Esophagus mucosa (tissue), 1 donor: ENCODE measurements at regions not wholly inside any gene's neighbourhood (a gene's known extent, or its start where the extent isn't known, plus 50 kb on each side); places are given as distances from the start of the nearest gene placed in this dataset.
A peak's percentile ranks its signal among the peaks of the same experiment; 100 is the strongest.
"Not testable (repeated sequence)": the region's sequence is repeated elsewhere in the genome, so short reads cannot be mapped to it uniquely, and the experiment has no call there.

Experiments
- ATAC-seq: fragments of 200-7000 bp; cut with Tn5 transposase; one replicate; pipeline ENCODE4 v1.9.1; 2020
- donor health status: DM: yes; HTN: yes; CAD: no.

DNA sequence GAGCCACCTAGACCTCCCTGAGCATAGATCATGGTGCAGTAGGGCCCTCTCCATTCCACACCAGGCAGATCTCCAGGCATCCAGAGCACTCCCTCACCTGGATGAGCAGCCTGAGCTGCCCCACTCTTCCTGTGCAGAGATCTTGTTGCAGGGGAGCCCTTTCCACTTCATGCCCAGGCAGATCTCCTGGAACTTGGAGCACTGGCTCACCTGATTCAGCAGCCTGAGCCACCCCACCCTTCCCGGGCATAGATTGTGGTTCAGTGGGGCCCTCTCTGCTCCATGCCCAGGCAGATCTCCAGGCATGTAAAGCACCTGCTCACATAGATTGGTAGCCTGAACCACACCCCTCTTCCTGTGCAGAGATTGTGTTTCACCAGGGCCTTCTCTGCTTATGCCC lies 78.0 kb downstream of the SEC16B start:
- peak; percentile 84 for ATAC-seq

DNA sequence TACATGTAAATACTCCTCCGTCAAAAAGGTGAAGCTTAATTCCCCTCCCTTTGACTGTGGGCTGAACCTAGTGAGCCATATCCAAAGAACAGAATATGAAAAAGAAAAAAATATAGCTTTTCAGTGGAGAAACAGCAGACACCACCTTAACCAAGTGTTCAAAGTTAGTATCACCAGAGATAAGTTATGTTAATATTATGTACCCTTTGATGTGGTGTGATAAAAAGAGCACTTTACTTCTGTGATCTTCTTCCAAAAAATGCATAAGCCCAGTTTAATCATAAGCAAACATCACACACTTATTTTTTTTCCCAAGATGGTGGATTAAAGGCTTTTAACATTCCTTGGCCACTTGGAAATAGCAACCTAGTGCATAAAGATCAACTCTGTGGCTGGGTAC lies 79.4 kb downstream of the SEC16B start:
- ATAC-seq, result no peak

DNA sequence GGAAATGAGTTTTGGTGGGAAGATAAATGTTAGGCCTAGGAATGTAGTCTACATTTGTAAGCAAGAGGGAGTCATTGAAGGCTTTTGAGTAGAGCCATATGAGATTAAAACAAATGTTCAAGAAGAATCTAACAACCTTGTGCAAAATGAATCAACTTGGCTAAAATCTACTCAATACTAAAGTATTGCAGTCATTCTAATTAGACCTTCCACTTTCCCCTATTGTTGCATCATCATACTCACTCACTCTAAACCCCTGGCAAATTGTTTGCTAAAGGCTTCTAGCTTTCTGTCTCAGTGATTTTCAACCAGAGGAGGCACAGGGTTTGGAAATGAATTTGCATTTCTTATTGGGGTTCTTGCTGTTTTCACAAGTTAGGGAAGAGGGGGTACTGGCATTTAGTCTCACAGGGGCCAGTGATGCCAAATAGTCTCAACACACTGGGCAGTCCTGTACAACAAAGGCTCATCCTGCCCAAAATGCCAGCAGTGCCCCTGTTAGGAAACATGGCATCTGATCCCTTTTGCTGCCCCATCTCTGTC lies 85.3 kb downstream of the SEC16B start:
- no peak for ATAC-seq

DNA sequence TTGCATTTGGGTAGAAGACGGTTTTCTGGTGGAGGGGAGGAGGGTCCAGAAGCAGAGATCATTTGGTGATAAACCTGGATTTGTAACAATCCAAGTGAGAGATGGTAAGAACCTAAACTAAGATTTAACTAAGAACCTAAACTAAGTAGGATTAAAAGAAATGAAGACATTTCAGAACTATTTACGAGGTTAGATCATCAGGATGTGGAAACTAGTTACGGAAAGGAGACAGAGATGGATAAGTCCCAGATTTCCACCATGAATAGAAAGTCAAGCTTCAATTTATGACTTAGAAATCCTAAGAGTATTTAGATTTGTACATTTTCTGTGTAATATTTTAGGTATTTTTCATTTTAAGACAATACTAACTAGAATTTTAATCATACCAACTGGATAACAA lies 86.3 kb downstream of the SEC16B start:
- no peak for ATAC-seq

DNA sequence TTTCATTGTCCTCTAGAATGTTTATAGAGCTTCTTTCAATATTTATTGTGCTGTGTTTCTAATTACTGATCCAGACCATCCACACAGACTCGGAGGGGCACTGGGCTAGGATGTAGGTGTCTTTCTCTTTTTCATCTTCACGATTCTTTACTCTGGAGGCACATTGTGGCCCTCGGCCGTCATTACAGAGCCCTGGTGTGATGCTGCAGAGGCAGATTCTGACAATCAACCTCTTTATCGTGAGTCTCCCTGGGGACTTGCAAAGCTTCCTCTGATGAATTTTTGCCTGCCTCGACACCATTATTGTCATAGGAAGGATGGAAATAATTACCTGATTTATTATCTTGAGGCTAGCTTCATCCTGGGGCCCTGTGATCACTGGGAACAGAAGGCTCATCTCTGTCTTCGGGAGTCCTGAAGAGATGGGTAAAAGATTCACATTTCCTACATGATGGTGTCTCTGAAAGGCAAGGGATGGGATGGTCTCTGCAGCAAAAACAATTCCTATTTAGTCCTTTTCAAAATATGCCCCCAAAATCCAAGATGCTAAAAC lies 89.4 kb downstream of the SEC16B start:
- ATAC-seq, result no peak

DNA sequence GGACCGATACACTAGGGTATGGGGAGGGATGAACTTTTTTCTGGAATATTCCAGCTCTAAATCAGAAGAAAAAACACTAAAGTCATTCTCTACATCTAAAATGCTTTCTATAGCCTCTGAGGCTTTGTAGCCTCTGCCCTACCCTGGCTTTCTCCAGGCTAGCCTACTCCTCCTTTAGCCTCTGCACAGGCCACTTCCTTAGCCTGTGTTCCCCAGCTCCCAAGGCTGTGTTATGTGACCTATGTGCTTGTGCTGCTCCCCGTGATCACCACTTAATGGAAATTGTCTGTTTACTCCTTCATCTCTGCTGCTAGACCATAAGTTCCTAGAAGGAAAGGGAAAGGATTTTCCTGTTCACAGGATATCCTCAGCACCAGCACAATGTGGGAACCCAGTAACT lies 92.8 kb downstream of the SEC16B start:
- ATAC-seq, result no peak

DNA sequence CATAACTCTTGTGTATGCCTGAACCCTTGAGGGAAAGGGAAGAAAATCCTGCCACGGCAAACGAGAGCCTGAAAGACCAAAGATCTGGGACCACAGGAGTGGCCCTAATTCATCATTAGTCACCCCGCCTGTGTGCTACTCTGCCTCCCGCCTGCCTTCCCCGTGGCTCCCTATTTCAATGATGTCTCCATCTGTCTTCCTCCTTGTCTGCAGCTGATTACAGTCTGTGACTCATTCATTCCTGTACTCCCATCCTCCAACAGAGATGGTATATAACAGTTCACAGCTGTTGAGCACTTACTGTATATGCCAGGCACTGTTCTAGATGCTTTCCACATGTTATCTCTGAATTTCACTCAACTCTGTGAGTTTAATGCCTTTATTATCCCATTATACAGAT lies 96.6 kb downstream of the SEC16B start:
- ATAC-seq, result peak; percentile 44

DNA sequence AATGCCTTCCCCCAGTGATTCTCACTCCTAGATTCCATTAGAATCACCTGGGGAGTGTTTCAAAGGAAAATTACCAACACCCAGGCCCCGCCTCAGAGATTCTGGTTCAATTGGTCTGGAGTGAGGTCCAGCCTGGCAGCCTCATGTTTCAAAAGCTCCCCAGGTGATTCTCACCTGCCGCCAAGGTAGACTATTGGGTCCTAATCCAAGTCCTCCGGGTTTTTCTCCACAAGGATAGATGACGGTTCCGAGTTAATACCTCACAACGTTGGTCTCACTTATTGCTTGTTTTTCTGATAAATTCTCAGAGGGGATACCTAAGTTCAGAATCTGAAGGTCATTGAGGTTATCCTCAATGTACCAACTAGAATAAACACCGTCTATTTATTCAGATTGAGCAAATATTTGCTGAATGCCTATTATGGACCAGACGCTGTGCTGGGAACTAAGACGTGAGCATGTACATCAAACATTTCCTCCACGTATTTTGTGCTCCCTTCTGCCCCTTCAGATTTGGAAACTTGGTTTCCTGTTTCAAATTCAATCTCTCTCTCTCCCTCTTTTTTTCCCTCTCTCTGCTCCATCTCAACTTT lies 97.5 kb downstream of the SEC16B start:
- no peak for ATAC-seq

DNA sequence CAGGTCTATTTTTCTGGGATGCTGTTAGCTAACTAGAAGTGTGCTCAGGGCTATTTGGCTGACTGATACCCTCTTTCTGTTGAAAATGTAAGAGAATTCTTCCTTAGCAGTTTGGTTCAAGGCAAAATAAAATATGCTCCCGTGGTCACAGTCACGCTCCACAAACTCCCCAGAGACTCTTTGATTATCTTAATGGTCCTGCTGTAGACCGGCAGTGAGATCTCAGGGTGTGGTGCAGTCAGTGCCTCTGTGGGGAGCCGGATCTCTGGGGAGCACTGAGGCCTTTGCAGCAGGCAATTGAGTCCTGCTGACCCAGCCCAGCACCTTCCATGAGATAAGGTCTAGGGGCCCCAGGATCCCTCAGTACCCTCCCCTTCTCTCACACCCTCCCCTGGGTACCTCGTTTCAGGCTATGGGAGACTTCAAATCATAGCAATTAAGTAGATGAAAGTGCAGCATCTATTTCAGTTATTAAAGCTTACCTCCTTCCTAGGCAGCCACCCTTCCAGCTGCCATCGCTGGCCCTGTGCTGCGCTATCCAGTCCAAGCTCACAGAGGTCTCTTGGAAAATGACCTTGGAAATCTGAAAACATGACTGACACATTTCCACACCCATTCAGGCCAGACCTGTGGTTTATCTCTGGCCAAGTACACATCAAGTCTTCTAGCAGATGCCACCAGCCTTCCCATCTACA lies 98.1 kb downstream of the SEC16B start:
- ATAC-seq, result no peak

DNA sequence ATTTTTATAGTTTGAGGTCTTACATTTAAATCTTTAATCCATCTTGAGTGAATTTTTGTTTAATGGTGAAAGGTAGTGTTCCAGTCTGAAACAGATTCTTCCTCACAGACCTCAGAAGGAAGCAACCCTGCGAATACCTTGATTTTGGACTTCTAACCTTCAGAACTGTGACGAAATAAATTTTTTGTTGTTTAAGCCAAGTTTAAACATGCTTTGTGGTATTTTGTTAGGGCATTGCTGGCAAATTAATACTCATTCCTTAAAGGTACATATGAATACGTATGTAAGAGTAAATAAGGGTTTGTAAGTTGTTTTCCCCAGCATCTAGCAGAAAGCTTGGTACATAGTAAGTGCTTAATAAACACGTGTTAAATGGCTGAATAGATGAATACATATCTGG lies 100.3 kb downstream of the SEC16B start:
- ATAC-seq, result no peak

DNA sequence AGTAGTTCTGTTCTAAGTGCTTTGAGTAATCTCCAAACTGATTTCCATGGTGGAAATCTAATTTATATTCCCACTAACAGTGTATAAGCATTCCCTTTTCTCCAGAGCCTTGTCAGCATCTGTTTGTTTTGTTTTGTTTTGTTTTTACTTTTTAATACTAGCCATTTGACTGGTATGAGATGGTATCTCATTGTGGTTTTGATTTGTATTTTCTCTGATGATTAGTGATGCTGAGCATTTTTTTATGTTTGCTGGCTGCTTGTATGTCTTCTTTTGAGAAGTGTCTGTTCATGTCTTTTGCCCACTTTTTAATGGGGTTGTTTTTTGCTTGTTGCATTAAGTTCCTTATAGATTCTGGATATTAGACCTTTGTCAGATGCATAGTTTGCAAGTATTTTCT lies 100.8 kb downstream of the SEC16B start:
- ATAC-seq, result not testable (repeated sequence)

DNA sequence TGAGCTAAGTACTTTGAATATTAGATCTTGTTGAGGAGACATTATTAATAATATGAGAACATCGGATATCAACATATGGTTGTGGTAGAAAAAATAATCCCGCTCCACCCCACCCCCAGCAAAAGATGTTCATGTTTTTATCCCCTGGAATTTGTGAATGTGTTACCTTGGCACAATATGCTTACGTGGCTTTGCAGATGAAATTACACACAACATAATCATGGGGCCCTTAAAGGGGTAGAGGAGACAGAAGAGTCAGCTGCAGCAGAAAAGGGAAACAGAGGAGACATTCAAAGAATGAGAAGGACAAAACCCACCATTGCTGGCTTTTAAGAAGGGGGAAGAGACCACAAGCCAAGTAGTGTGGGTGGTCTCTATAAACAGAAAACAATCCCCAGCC lies 104.1 kb downstream of the SEC16B start:
- no peak for ATAC-seq

DNA sequence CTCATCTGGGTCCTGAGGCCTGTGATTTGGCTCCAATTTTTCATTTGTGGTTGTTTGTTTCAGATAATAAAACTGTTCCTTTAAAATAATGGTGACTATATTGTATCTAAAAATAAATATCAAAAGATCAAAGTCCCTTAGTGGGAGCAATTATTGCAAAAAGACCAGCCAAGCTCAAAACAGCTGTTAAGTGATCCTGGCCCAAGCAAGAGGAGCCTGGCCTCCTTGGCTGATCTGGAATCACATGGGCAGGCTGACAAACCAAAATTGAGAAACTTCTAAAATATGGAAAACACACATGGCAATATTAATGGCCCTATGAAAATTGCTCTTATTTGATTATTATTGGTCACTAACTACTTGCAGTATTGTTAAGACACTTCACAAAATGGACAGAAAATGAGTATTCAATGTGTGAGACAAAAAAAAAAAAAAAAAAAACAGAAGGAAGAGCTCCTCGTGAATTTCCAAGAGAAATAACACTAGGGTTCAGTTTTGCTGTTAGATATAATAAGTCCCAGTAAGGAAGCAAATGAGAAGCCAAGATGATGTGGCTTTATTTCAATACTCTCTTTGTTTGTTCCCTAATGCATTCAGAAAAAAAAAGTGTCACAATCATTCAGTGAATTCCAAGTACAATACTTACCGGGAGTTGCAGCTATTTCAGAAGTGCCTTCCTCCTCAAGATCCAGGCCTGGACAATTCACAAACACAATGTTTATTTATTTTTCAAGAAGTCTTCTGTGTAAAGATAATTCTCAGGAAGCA lies 105.1 kb downstream of the SEC16B start:
- ATAC-seq, result no peak

DNA sequence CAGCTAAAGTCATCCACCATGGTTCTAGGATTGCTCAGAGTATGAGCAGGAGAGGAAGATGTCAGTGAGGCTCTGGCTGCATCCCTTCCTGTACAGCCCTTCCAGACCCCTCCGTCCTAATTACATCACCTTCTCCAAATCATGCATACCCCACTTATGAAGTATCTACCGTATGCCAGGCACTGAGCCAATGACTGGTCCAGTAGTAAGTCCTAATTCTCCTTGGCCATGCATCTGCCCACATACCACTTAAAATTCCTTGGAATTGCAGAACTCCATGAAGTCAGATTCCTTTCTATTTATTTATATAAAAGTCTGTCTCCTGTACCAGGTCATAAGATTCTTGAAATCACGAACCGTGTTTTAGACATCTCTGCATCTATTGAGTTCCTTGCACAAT lies 106.1 kb downstream of the SEC16B start:
- ATAC-seq, result no peak

DNA sequence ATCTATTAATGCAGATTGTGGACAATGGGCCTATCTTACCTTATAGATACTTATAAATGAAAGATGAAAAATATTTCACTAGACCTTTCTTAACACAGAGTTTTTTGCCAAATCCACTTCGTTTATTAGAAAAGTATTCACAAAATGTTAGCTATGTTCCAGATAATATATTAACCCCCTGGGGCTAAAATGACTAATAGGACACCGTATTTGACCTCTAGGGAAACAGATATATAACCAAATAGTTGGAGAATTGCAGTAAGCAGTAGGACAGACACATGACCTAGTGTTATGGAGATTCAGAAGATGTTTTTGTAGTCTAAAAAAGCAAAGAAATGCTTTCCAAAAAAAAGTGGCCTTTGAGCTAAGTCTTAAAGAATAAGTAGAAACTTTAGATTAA lies 106.9 kb downstream of the SEC16B start:
- ATAC-seq, result no peak

DNA sequence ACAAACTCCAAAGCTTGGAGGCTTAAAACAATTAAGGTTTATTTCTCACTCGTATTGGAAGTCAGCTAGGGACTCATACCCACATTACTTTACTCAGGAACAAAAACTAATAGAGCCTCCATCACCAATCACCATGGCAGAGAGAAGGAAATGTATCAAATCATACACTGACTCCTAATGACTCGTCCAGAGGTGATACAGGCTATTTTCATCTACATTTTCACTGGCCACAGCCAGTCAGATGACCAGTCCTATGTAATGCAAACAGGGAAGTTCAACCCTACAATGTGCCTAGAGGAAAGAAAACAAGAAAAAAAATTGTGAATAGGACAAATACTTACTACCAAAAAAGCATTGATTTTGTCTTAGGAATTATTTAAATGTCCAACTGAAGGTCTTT lies 110.3 kb downstream of the SEC16B start:
- ATAC-seq, result no peak

DNA sequence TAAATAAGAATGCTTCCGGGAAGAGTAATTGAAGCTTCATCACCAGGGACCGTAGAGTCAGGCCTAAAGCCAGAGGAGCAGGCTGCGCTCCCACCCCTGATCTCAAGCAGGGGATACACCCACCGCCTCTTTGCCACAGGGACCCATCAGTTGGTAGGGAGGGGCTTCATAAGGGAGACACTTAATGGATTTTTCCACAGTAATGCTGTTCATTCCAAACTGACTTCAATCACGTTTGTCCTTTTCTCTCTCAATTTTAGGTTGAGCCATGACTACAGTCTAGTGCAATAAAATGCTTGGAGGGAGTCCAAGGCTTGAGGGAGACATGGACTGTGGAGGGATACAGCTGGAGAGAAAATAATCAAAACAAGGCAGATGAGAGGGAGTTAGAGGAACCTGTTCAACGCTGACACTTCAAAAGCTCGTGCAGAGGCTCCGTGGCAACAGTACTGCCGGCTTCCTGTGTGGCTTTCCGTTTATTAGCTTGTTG lies 111.5 kb downstream of the SEC16B start:
- no peak for ATAC-seq

DNA sequence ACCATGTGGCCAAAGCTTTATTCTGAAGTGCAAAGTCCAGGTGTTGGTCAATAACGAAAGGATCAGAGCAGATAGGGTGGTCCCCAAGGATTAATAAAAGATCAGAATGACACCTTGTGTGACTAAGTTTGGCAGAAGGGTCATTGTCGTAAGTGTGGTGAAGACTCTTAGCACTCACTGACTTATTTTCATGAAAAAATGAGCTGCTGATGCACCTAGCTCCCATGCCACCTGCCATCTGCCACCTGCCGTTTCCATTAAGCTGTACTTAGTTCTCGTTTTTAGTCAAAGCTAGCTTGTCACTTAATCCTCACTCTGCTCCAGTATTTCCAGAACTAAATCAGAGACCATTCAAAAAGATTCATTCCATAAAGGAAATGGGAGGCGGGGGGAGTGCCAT lies 112.6 kb downstream of the SEC16B start:
- ATAC-seq, result no peak

DNA sequence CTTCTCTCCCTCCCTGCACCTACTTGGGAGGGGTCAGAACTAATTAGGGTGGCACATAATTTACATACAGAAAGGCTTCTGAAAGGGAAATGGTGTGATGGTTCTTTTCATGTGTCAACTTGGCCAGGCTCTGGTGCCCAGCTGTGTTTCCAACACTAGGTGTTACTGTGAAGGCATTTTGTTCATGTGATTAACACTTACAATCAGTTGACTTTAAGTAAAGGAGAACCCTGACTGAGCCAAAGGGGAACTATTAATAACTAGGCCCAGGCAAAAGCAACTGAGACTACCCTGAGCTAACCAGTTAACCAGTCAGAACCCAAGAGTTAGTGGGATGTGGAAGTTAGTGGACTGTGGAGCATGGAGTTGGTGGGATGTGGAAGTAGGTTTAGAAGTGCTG lies 114.9 kb downstream of the SEC16B start:
- no peak for ATAC-seq

DNA sequence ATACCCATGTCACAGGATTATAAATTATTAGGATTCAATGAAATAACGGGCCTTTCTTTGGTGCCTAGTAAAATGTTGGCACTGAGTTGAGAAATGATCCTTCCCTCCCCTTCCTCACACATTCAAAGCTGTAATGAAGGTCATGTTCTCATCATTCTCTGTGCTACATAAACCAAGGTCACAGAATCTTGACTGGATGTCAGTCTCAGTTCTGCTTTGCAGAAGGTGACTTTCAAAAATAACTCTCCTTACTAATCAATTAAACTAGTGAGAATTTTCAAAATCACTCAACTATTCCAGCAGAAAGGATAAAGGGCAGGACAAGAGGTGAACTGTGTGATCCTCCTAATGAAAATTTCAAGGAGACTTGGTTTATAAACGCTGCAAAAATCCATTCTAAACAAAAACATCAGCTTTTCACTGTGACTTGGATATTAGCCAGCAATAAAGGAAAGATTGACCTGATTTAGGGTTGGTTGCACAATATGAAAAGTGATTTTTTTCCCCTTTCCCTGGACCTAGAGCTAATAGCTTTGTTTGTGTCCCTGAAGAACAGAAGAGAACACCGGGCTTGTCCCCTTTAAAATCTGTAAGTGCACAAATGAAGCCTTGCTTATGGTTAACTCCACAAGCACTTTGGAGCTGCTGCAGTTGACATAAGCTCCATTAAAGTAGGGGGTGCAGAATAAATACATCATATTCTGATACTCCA lies 120.1 kb downstream of the SEC16B start:
- no peak for ATAC-seq

DNA sequence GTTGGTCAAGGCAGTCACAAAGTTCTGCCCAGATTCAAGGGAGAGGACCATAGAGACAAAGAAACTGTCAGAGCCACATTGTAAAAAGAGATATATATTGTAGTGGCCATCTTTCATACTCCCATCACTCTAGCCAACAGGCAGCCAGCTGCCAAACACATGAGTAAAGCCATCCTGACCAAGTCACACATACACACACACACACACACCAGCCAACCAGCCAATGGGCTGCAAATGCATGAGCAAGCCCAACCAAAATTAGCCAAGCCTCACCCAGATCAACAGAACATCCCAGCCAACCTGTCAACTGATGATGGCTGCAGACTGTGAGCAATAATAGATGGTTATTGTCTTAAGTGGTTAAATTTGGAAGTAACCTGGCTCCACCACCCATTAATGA lies 120.7 kb downstream of the SEC16B start:
- ATAC-seq, result no peak

DNA sequence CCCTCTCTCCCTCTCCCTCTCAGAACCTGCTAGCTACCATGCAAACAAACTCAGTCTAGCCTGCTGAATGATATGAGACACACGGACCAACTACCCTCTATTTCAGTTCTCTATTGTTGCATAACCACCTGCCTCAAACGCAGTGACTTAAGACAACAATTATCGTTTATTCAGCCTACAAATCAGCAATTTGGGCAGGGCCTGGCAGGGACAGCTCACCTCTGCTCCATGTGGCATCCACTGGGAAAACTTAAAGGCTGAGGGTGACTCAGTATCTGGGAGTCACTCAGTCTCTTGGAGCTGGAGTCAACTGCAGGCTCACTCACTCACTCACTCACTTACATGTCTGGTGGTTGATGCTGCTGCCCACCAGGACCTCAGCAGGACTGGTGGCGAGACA lies 121.3 kb downstream of the SEC16B start:
- ATAC-seq, result no peak

DNA sequence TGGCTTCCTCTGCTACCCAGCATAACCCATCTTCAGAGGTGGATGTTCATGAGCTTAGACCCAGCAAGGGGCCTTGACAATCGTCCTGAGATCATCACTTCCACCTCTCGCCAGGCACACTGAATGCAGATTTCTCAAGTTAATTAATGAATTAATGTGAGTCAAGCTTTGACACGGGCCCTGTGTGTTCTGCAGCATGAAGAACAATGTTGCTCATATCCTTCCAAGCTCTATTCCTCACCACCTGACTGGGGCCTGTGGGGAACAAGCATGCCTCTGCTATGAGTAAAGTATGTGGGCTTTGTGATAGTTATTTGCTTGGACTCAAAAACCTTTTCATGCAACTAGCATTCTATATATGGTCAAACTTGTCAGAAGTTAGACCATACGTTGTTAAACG lies 122.0 kb downstream of the SEC16B start:
- ATAC-seq, result no peak
